ENCODE measurements at regions not wholly inside any gene's neighbourhood (a gene's known extent, or its start where the extent isn't known, plus 50 kb on each side); places are given as distances from the start of the nearest gene placed in this dataset.
A peak's percentile ranks its signal among the peaks of the same experiment; 100 is the strongest.

- DNase-seq (ENCODE audit: low read depth), result no peak
Measured at GRCh38 chr2:22486343-22486742, 898.6 kb upstream of the KLHL29 start.

GRCh38 chr2:22487036-22487435 lies 897.9 kb upstream of the KLHL29 start:
- no peak for DNase-seq (ENCODE audit: low read depth)

GRCh38 chr2:22487541-22487940 lies 897.4 kb upstream of the KLHL29 start:
- no peak for DNase-seq (ENCODE audit: low read depth)

GRCh38 chr2:22491442-22491841 lies 893.5 kb upstream of the KLHL29 start:
- no peak for DNase-seq (ENCODE audit: low read depth)

GRCh38 chr2:22494156-22494555 lies 890.8 kb upstream of the KLHL29 start:
- DNase-seq (ENCODE audit: low read depth), result no peak

GRCh38 chr2:22497064-22497463 lies 887.9 kb upstream of the KLHL29 start:
- DNase-seq (ENCODE audit: low read depth), result no peak

- no peak for DNase-seq (ENCODE audit: low read depth)
Measured at GRCh38 chr2:22497789-22498188, 887.2 kb upstream of the KLHL29 start.

GRCh38 chr2:22499082-22499839 lies 885.7 kb upstream of the KLHL29 start:
- no peak for DNase-seq (ENCODE audit: low read depth)

- DNase-seq (ENCODE audit: low read depth), result no peak
Measured at GRCh38 chr2:22500555-22500935, 884.4 kb upstream of the KLHL29 start.

GRCh38 chr2:22501851-22502250 lies 883.1 kb upstream of the KLHL29 start:
- no peak for DNase-seq (ENCODE audit: low read depth)

- no peak for DNase-seq (ENCODE audit: low read depth)
Measured at GRCh38 chr2:22513563-22513962, 871.4 kb upstream of the KLHL29 start.

- DNase-seq (ENCODE audit: low read depth), result no peak
Measured at GRCh38 chr2:22517141-22517540, 867.8 kb upstream of the KLHL29 start.

GRCh38 chr2:22518641-22519040 lies 866.3 kb upstream of the KLHL29 start:
- no peak for DNase-seq (ENCODE audit: low read depth)

- DNase-seq (ENCODE audit: low read depth), result no peak
Measured at GRCh38 chr2:22520369-22521288, 864.4 kb upstream of the KLHL29 start.

GRCh38 chr2:22521620-22522019 lies 863.4 kb upstream of the KLHL29 start:
- no peak for DNase-seq (ENCODE audit: low read depth)

- no peak for DNase-seq (ENCODE audit: low read depth)
Measured at GRCh38 chr2:22525681-22526080, 859.3 kb upstream of the KLHL29 start.

- no peak for DNase-seq (ENCODE audit: low read depth)
Measured at GRCh38 chr2:22530131-22530530, 854.8 kb upstream of the KLHL29 start.

GRCh38 chr2:22536133-22536532 lies 848.8 kb upstream of the KLHL29 start:
- peak; percentile 4 for DNase-seq (ENCODE audit: low read depth)

GRCh38 chr2:22554453-22554852 lies 830.5 kb upstream of the KLHL29 start:
- DNase-seq (ENCODE audit: low read depth), result no peak

GRCh38 chr2:22557406-22557805 lies 827.6 kb upstream of the KLHL29 start:
- DNase-seq (ENCODE audit: low read depth), result no peak

GRCh38 chr2:22560021-22560420 lies 825.0 kb upstream of the KLHL29 start:
- DNase-seq (ENCODE audit: low read depth), result no peak

- DNase-seq (ENCODE audit: low read depth), result no peak
Measured at GRCh38 chr2:22579341-22579740, 805.6 kb upstream of the KLHL29 start.

GRCh38 chr2:22582107-22582506 lies 802.9 kb upstream of the KLHL29 start:
- DNase-seq (ENCODE audit: low read depth), result no peak

Measured in non-pigmented ciliary epithelial cell (primary cell).